ENCODE measurements at regions not wholly inside any gene's neighbourhood (a gene's known extent, or its start where the extent isn't known, plus 50 kb on each side); places are given as distances from the start of the nearest gene placed in this dataset.

DNA sequence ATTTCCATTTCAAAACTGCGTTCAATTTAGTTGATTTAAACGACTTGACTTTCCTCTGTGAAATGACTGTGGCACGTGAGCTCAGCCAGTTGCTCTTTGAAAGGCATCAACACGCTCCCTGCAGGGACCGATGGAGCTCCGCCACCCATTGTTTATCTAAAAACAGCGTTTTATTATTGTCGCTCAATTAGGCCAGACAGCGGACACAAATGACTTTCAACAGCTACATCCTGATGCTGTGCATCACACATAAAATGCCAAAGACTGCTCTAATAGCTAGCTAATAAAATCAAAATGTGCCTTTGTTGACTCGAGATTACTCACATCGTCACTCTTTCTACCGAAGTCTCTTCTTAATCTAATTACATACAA lies 332.5 kb downstream of the CD83 start (continued):
- TF ChIP-seq EGR2 (tag by site-specific recombination; IDR thresholded peaks at IDR 0.05; ENCODE audit: low read depth), result no peak
- peak; percentile 18; the same call in 1 of the 2 replicates for TF ChIP-seq ZNF341 (tag by site-specific recombination; IDR thresholded peaks at IDR 0.05; ENCODE audit: low read depth)
- TF ChIP-seq ZNF155 (tag by site-specific recombination; IDR thresholded peaks at IDR 0.05), result no peak
- TF ChIP-seq GLI4 (tag by site-specific recombination; IDR thresholded peaks at IDR 0.05), result no peak
- no peak for TF ChIP-seq ZNF701 (tag by site-specific recombination; IDR thresholded peaks at IDR 0.05)
- TF ChIP-seq PATZ1 (tag by site-specific recombination; IDR thresholded peaks at IDR 0.05), result no peak
- TF ChIP-seq ZFP3 (tag by site-specific recombination; IDR thresholded peaks at IDR 0.05; ENCODE audit: low read depth), result no peak
- no peak for TF ChIP-seq ZNF266 (tag by site-specific recombination; IDR thresholded peaks at IDR 0.05; ENCODE audit: low read depth)
- TF ChIP-seq REST (tag by site-specific recombination; IDR thresholded peaks at IDR 0.05), result no peak
- TF ChIP-seq IKZF3 (tag by site-specific recombination; IDR thresholded peaks at IDR 0.05), result 0 out of 2 replicates have a peak, but pooled peaks have one; percentile 8
- no peak for TF ChIP-seq ZNF239 (tag by site-specific recombination; IDR thresholded peaks at IDR 0.05)
- no peak for TF ChIP-seq HOXC10 (CRISPR knock-in tag; IDR thresholded peaks at IDR 0.05)
- no peak for TF ChIP-seq ZNF670 (tag by site-specific recombination; IDR thresholded peaks at IDR 0.05; ENCODE audit: low read depth)
- TF ChIP-seq ELK4 (IDR thresholded peaks at IDR 0.05; ENCODE audit: borderline replicate concordance, low read depth, low read length), result no peak
- no peak for TF ChIP-seq ZNF280D (tag by site-specific recombination; IDR thresholded peaks at IDR 0.05)
- TF ChIP-seq ZNF404 (tag by site-specific recombination; IDR thresholded peaks at IDR 0.05), result no peak
- TF ChIP-seq ZNF280C (tag by site-specific recombination; IDR thresholded peaks at IDR 0.05), result no peak
- TF ChIP-seq TRIM28 (IDR thresholded peaks at IDR 0.05; ENCODE audit: borderline replicate concordance, low read length), result peak; percentile 60; the same call in 1 of the 2 replicates
- TF ChIP-seq SP3 (tag by site-specific recombination; IDR thresholded peaks at IDR 0.05), result no peak
- 0 out of 2 replicates have a peak, but pooled peaks have one; percentile 29 for TF ChIP-seq SCRT2 (tag by site-specific recombination; IDR thresholded peaks at IDR 0.05)
- no peak for TF ChIP-seq ZSCAN30 (tag by site-specific recombination; IDR thresholded peaks at IDR 0.05)
- no peak for TF ChIP-seq ZNF157 (tag by site-specific recombination; IDR thresholded peaks at IDR 0.05)
- no peak for TF ChIP-seq ZNF223 (tag by site-specific recombination; IDR thresholded peaks at IDR 0.05)
- peak; percentile 82 for TF ChIP-seq FEZF1 (tag by site-specific recombination; IDR thresholded peaks at IDR 0.05)
- no peak for TF ChIP-seq ZNF391 (tag by site-specific recombination; IDR thresholded peaks at IDR 0.05; ENCODE audit: borderline replicate concordance, low read depth)
- TF ChIP-seq GFI1B (tag by site-specific recombination; IDR thresholded peaks at IDR 0.05), result no peak
- TF ChIP-seq ZBTB10 (tag by site-specific recombination; IDR thresholded peaks at IDR 0.05), result no peak
